ENCODE measurements at regions not wholly inside any gene's neighbourhood (a gene's known extent, or its start where the extent isn't known, plus 50 kb on each side); places are given as distances from the start of the nearest gene placed in this dataset.
"Not testable (repeated sequence)": the region's sequence is repeated elsewhere in the genome, so short reads cannot be mapped to it uniquely, and the experiment has no call there.

DNA sequence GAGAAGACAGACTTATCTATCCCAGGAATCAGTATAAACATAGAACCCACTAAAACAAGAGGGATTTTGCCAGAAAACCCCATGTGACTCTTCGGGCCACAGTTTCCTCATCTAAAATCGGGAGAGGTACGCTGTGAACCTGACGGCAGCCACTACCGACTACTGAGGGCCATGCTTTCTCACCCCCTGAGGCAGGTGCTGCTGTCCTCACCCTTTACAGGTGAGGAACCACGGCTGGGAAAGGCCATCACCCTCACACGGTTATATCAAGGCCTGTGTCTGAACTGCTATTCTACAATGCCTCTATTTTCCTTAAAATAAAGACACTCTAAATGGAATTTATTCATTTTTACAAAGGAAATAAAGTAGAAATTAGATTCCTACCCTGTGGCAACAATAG lies 73.4 kb upstream of the TNK2 start:
- H3K56ac ChIP-seq (replicated peaks; ENCODE audit: insufficient read length, low read depth, low read length); H2AFZ ChIP-seq (ENCODE audit: low read length); H3K4me2 ChIP-seq (ENCODE audit: insufficient read depth in 1 of 2, low read depth in 2 of 2, low read length in 2 of 2); H3K14ac ChIP-seq (ENCODE audit: insufficient read length); FAIRE-seq; H3K23ac ChIP-seq (ENCODE audit: insufficient read length); H3K27me3 ChIP-seq (replicated peaks in 1 of 4; ENCODE audit: control insufficient read depth in 3 of 4, extremely low read depth in 1 of 4, insufficient read depth in 3 of 4, low read length in 3 of 4); H2BK12ac ChIP-seq (ENCODE audit: low read depth, low read length); H2BK15ac ChIP-seq (ENCODE audit: low read length); H3K18ac ChIP-seq (ENCODE audit: extremely low read depth, low read length); H4K91ac ChIP-seq (replicated peaks; ENCODE audit: insufficient read length, low read length); H4K8ac ChIP-seq (ENCODE audit: extremely low read depth, insufficient read depth, low read length); DNase-seq (ENCODE audit: low read depth in 1 of 2, low spot score in 2 of 2); H3K9me3 ChIP-seq (ENCODE audit: insufficient read depth in 2 of 2, low read depth in 1 of 2, low read length in 1 of 2); POLR2A ChIA-PET (ENCODE audit: partially characterized antibody); H4K5ac ChIP-seq (ENCODE audit: insufficient read length, low read depth, low read length); H2BK5ac ChIP-seq (ENCODE audit: low read depth, low read length); H3K79me1 ChIP-seq (ENCODE audit: low read depth, low read length); H2BK20ac ChIP-seq (ENCODE audit: low read length); H3K4me1 ChIP-seq (replicated peaks in 1 of 4; ENCODE audit: control insufficient read depth in 3 of 4, insufficient read depth in 4 of 4, low read length in 3 of 4); H3K4me3 ChIP-seq (ENCODE audit: extremely low read depth in 1 of 4, insufficient read depth in 2 of 4, low read depth in 3 of 4, low read length in 4 of 4); H2AK5ac ChIP-seq (ENCODE audit: low read depth, low read length); H3K4ac ChIP-seq (replicated peaks; ENCODE audit: insufficient read length, low read depth, low read length); H2BK120ac ChIP-seq (replicated peaks; ENCODE audit: low read depth, low read length); H3K79me2 ChIP-seq (ENCODE audit: control insufficient read depth in 1 of 2, insufficient read depth in 2 of 2, low read length in 2 of 2); H3K23me2 ChIP-seq (ENCODE audit: low read depth, low read length); H3K27ac ChIP-seq (ENCODE audit: low read depth, low read length); H4K20me1 ChIP-seq (replicated peaks in 1 of 2; ENCODE audit: control insufficient read depth in 1 of 2, insufficient read depth in 2 of 2, low read length in 2 of 2); H3K9ac ChIP-seq (replicated peaks in 1 of 4; ENCODE audit: extremely low read depth in 1 of 4, low read depth in 3 of 4, low read length in 3 of 4); CTCF ChIA-PET (ENCODE audit: partially characterized antibody): not testable (repeated sequence)
- H3K36me3 ChIP-seq (ENCODE audit: control insufficient read depth in 2 of 4, insufficient read depth in 4 of 4, low read length in 3 of 4): peaks cover 0 to 16% (median 4%) of the 10 kb centered on the region in 4 experiments; a peak in 5 of 8 replicates
- 90% methylated on average over 7 of the region's 7 CpGs; no CpG with 5 or more reads in 1 of the 2 experiments for WGBS, 2 experiments (ENCODE audit: extremely low coverage in 1 of 2, insufficient coverage in 1 of 2, insufficient read length in 1 of 2, insufficient replicate concordance in 2 of 2, low coverage in 1 of 2, low lambda C conversion rate in 2 of 2, missing lambda C conversion rate in 1 of 2)

DNA sequence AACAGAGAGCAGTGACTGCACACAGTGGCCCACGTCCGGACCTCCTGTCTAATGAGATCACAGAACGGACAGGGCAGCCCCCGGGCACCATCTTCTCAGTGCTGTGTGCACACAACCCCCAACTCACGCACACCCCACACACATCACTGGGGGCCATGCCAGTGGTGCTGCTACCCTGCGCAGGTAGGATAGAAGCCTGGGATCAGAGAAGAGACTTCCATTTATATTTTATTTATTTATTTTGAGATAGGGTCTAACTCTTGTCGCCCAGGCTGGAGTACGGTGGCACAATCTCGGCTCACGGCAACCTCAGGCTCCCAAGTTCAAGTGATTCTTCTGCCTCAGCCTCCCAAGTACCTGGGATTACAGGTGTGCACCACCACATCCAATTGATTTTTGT lies 71.5 kb upstream of the TNK2 start:
- DNase-seq (ENCODE audit: low read depth in 1 of 2, low spot score in 2 of 2); H3K9ac ChIP-seq (replicated peaks in 1 of 4; ENCODE audit: extremely low read depth in 1 of 4, low read depth in 3 of 4, low read length in 3 of 4); H3K56ac ChIP-seq (replicated peaks; ENCODE audit: insufficient read length, low read depth, low read length); H3K4me3 ChIP-seq (ENCODE audit: extremely low read depth in 1 of 4, insufficient read depth in 2 of 4, low read depth in 3 of 4, low read length in 4 of 4); FAIRE-seq; CTCF ChIA-PET (ENCODE audit: partially characterized antibody); H2AFZ ChIP-seq (ENCODE audit: low read length); H2BK120ac ChIP-seq (replicated peaks; ENCODE audit: low read depth, low read length); POLR2A ChIA-PET (ENCODE audit: partially characterized antibody); H3K9me3 ChIP-seq (ENCODE audit: insufficient read depth in 2 of 2, low read depth in 1 of 2, low read length in 1 of 2); H4K91ac ChIP-seq (replicated peaks; ENCODE audit: insufficient read length, low read length); H3K27me3 ChIP-seq (replicated peaks in 1 of 4; ENCODE audit: control insufficient read depth in 3 of 4, extremely low read depth in 1 of 4, insufficient read depth in 3 of 4, low read length in 3 of 4); H2BK5ac ChIP-seq (ENCODE audit: low read depth, low read length); H3K79me1 ChIP-seq (ENCODE audit: low read depth, low read length); H2AK5ac ChIP-seq (ENCODE audit: low read depth, low read length); H3K18ac ChIP-seq (ENCODE audit: extremely low read depth, low read length); H4K20me1 ChIP-seq (replicated peaks in 1 of 2; ENCODE audit: control insufficient read depth in 1 of 2, insufficient read depth in 2 of 2, low read length in 2 of 2); H3K23ac ChIP-seq (ENCODE audit: insufficient read length); H4K5ac ChIP-seq (ENCODE audit: insufficient read length, low read depth, low read length); H3K79me2 ChIP-seq (ENCODE audit: control insufficient read depth in 1 of 2, insufficient read depth in 2 of 2, low read length in 2 of 2); H2BK12ac ChIP-seq (ENCODE audit: low read depth, low read length); H3K27ac ChIP-seq (ENCODE audit: low read depth, low read length); H2BK20ac ChIP-seq (ENCODE audit: low read length); H4K8ac ChIP-seq (ENCODE audit: extremely low read depth, insufficient read depth, low read length); H2BK15ac ChIP-seq (ENCODE audit: low read length); H3K23me2 ChIP-seq (ENCODE audit: low read depth, low read length); H3K14ac ChIP-seq (ENCODE audit: insufficient read length); H3K4me1 ChIP-seq (replicated peaks in 1 of 4; ENCODE audit: control insufficient read depth in 3 of 4, insufficient read depth in 4 of 4, low read length in 3 of 4); H3K4ac ChIP-seq (replicated peaks; ENCODE audit: insufficient read length, low read depth, low read length); H3K4me2 ChIP-seq (ENCODE audit: insufficient read depth in 1 of 2, low read depth in 2 of 2, low read length in 2 of 2): not testable (repeated sequence)
- H3K36me3 ChIP-seq (ENCODE audit: control insufficient read depth in 2 of 4, insufficient read depth in 4 of 4, low read length in 3 of 4): peaks cover 0 to 21% (median 6%) of the 10 kb centered on the region in 4 experiments; a peak in 6 of 8 replicates
- WGBS, 2 experiments (ENCODE audit: extremely low coverage in 1 of 2, insufficient coverage in 1 of 2, insufficient read length in 1 of 2, insufficient replicate concordance in 2 of 2, low coverage in 1 of 2, low lambda C conversion rate in 2 of 2, missing lambda C conversion rate in 1 of 2): 96% methylated on average over 10 of the region's 10 CpGs; no CpG with 5 or more reads in 1 of the 2 experiments

All from H1 (cell line).